ENCODE measurements at regions not wholly inside any gene's neighbourhood (a gene's known extent, or its start where the extent isn't known, plus 50 kb on each side); places are given as distances from the start of the nearest gene placed in this dataset.

DNA sequence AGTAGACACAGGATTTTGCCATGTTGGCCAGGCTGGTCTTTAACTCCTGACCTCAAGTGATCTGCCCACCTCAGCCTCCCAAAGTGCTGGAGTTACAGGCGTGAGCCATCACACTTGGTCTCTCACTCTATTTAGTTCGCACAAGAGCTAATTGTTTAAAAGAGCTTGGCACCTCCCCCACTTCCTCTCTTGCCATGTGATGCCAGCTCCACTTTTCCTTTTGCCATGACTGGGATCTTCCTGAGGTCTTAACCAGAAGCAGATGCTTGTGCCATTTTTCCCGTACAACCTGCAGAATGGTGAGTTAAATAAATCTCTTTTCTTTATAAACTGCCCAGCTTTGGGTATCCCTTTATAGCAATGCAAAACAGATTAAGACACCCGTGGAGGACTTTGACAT is 200.1 kb upstream of the FRMD6 start:
- Histone ChIP-seq H3K27me3 (ENCODE audit: control insufficient read depth, insufficient read depth, low read length, poor library complexity, severe bottlenecking) (no peaks in the 10 kb centered on the region), H3K27ac (ENCODE audit: insufficient read depth, low read depth, low read length, poor library complexity, severe bottlenecking) (no peak overlapping the region), H3K4me1 (ENCODE audit: control insufficient read depth, insufficient read depth, low read length) (no peaks in the 10 kb centered on the region), H3K9me3 (ENCODE audit: control insufficient read depth, low read length) (no peaks in the 10 kb centered on the region), H3K36me3 (ENCODE audit: control insufficient read depth, insufficient read depth, low read length) (no peaks in the 10 kb centered on the region), H3K4me3 (ENCODE audit: insufficient read depth, low read depth, low read length) (no peak overlapping the region)
- WGBS, 2 experiments, result 62 to 69% methylated on average over 4 of the region's 4 CpGs

- WGBS, 2 experiments, result 89 to 92% methylated on average over 8 of the region's 8 CpGs
- Histone ChIP-seq H3K27me3 (ENCODE audit: control insufficient read depth, insufficient read depth, low read length, poor library complexity, severe bottlenecking) (no peaks in the 10 kb centered on the region), H3K27ac (ENCODE audit: insufficient read depth, low read depth, low read length, poor library complexity, severe bottlenecking) (no peak overlapping the region), H3K36me3 (ENCODE audit: control insufficient read depth, insufficient read depth, low read length) (no peaks in the 10 kb centered on the region), H3K9me3 (ENCODE audit: control insufficient read depth, low read length) (no peaks in the 10 kb centered on the region), H3K4me1 (ENCODE audit: control insufficient read depth, insufficient read depth, low read length) (no peaks in the 10 kb centered on the region), H3K4me3 (ENCODE audit: insufficient read depth, low read depth, low read length) (no peak overlapping the region)
Measured at GRCh38 chr14:51453869-51454268, 197.8 kb upstream of the FRMD6 start.

DNA sequence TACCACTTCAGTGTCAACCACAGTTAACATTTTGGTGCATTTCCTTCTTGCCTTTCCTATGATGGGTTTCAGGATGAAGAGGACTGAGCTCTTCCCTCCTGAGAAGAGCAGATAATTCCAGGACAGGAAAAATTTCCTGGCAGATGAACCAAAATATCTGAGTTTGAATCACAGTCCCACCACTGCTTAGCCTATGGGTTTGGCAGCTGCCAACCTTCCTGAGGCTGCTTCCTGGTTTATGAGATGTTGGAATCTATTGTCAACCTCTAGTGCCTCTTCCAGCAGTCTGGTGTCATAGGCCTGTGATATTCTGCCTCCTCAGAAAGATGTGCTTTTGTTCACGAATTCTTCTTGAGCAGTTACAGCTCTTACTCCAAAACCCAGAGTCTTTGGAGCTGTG is 197.4 kb upstream of the FRMD6 start:
- Histone ChIP-seq H3K4me3 (ENCODE audit: insufficient read depth, low read depth, low read length) (no peak overlapping the region), H3K27ac (ENCODE audit: insufficient read depth, low read depth, low read length, poor library complexity, severe bottlenecking) (no peak overlapping the region), H3K27me3 (ENCODE audit: control insufficient read depth, insufficient read depth, low read length, poor library complexity, severe bottlenecking) (no peaks in the 10 kb centered on the region), H3K36me3 (ENCODE audit: control insufficient read depth, insufficient read depth, low read length) (no peaks in the 10 kb centered on the region), H3K9me3 (ENCODE audit: control insufficient read depth, low read length) (no peaks in the 10 kb centered on the region), H3K4me1 (ENCODE audit: control insufficient read depth, insufficient read depth, low read length) (no peaks in the 10 kb centered on the region)
- 95 to 100% methylated on average over 1 of the region's 1 CpG for WGBS, 2 experiments

DNA sequence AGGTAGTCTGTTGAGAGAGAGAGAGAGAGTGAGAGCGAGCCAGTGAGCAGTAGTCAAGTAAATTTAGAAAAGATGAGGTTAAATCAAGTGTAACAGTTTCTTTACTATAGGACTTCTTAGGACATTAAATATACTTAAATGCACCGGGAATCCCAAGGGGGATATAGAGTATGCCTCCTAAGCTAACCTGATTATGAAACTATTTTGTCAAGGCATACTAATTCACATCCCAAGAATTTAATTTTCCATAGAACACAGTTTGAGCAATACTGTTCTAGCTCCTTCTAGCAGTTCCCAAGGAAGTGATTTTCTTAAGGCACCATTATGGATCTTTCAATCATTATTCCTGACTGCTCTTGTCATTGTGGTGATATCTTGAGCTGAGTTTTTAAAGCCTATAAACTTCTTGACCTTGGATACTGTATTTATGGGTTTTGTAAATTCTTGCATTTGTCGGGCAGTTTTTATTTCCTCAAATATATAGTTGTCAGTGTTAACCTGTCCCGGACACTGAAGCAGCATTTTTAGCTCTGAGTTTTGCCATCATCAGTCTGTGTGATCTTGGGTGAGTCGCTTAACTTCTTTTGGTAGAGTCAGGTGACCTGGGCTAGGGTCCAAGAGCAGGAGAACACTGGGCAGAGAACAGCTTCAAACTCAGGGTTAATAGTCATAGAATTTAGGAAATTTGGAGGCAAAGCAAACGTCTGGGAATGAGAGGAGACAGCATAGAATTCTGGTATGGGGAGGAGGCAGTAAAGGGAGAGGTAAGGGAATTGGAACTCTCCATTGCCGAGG is 196.5 kb upstream of the FRMD6 start:
- Histone ChIP-seq H3K27ac (ENCODE audit: insufficient read depth, low read depth, low read length, poor library complexity, severe bottlenecking) (no peak overlapping the region), H3K4me3 (ENCODE audit: insufficient read depth, low read depth, low read length) (no peak overlapping the region), H3K9me3 (ENCODE audit: control insufficient read depth, low read length) (no peaks in the 10 kb centered on the region), H3K27me3 (ENCODE audit: control insufficient read depth, insufficient read depth, low read length, poor library complexity, severe bottlenecking) (no peaks in the 10 kb centered on the region), H3K4me1 (ENCODE audit: control insufficient read depth, insufficient read depth, low read length) (no peaks in the 10 kb centered on the region), H3K36me3 (ENCODE audit: control insufficient read depth, insufficient read depth, low read length) (no peaks in the 10 kb centered on the region)
- WGBS, 2 experiments, result 90% methylated on average over 6 to 7 of the region's 7 CpGs

GRCh38 chr14:51457843-51458562 is 193.7 kb upstream of the FRMD6 start:
- Histone ChIP-seq H3K27me3 (ENCODE audit: control insufficient read depth, insufficient read depth, low read length, poor library complexity, severe bottlenecking) (no peaks in the 10 kb centered on the region), H3K36me3 (ENCODE audit: control insufficient read depth, insufficient read depth, low read length) (no peaks in the 10 kb centered on the region), H3K4me1 (ENCODE audit: control insufficient read depth, insufficient read depth, low read length) (no peaks in the 10 kb centered on the region), H3K27ac (ENCODE audit: insufficient read depth, low read depth, low read length, poor library complexity, severe bottlenecking) (no peak overlapping the region), H3K9me3 (ENCODE audit: control insufficient read depth, low read length) (no peaks in the 10 kb centered on the region), H3K4me3 (ENCODE audit: insufficient read depth, low read depth, low read length) (no peak overlapping the region)
- 88% methylated on average over 1 of the region's 1 CpG; no CpG with 5 or more reads in 1 of the 2 experiments for WGBS, 2 experiments

DNA sequence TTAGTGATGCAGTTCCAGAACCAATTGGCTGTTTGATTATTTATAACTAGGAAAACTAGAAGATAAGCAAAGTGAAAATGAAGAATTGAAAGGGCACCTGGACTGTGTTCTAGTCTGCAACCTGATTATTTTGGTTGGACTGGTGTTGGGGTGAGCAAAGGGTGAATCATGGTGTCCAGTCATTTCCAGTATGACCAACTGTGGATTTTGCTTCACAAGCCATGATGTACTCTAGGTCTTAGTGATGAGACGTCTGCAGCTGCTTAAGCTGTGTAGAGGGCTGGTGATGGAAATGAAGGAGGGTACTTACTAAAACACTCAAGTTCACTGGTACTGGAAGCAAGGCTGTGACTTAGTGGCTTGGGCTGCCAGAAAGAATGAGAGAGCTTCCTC is 193.2 kb upstream of the FRMD6 start:
- Histone ChIP-seq H3K4me3 (ENCODE audit: insufficient read depth, low read depth, low read length) (no peak overlapping the region), H3K4me1 (ENCODE audit: control insufficient read depth, insufficient read depth, low read length) (no peaks in the 10 kb centered on the region), H3K9me3 (ENCODE audit: control insufficient read depth, low read length) (no peaks in the 10 kb centered on the region), H3K27ac (ENCODE audit: insufficient read depth, low read depth, low read length, poor library complexity, severe bottlenecking) (no peak overlapping the region), H3K36me3 (ENCODE audit: control insufficient read depth, insufficient read depth, low read length) (no peaks in the 10 kb centered on the region), H3K27me3 (ENCODE audit: control insufficient read depth, insufficient read depth, low read length, poor library complexity, severe bottlenecking) (no peaks in the 10 kb centered on the region)
- 89 to 96% methylated on average over 1 of the region's 1 CpG for WGBS, 2 experiments

- H3K27ac ChIP-seq (ENCODE audit: insufficient read depth, low read depth, low read length, poor library complexity, severe bottlenecking), result no peak overlapping the region
- H3K27me3 ChIP-seq (ENCODE audit: control insufficient read depth, insufficient read depth, low read length, poor library complexity, severe bottlenecking), result no peaks in the 10 kb centered on the region
- H3K36me3 ChIP-seq (ENCODE audit: control insufficient read depth, insufficient read depth, low read length), result no peaks in the 10 kb centered on the region
- 91 to 100% methylated on average over 1 of the region's 1 CpG for WGBS, 2 experiments
- H3K9me3 ChIP-seq (ENCODE audit: control insufficient read depth, low read length), result no peaks in the 10 kb centered on the region
- no peak overlapping the region for H3K4me3 ChIP-seq (ENCODE audit: insufficient read depth, low read depth, low read length)
- no peaks in the 10 kb centered on the region for H3K4me1 ChIP-seq (ENCODE audit: control insufficient read depth, insufficient read depth, low read length)
Measured at GRCh38 chr14:51460011-51460410, 191.7 kb upstream of the FRMD6 start.

DNA sequence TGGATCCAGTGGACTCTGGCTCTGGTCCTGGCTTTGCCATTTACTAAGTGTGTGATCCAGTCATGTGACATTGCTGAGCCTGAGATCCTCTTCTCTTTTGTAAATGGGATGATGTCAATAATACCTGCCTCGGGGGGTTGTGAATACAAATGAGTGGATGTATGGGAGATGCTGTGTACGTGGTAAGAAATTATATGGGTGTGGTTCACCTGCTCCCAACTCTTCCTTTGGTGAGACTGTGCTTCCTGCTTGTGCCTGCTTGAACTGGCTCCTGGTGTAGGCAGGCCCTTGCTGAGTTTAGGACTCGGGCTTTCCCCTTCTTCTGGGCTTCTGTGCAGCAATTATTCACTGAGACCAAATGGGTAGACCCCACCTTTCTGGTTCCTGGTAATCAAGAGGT is 189.5 kb upstream of the FRMD6 start:
- no peaks in the 10 kb centered on the region for H3K4me1 ChIP-seq (ENCODE audit: control insufficient read depth, insufficient read depth, low read length)
- WGBS, 2 experiments, result 74 to 86% methylated on average over 3 of the region's 3 CpGs

GRCh38 chr14:51462706-51463105 is 189.0 kb upstream of the FRMD6 start:
- Histone ChIP-seq H3K27me3 (ENCODE audit: control insufficient read depth, insufficient read depth, low read length, poor library complexity, severe bottlenecking) (no peaks in the 10 kb centered on the region), H3K4me3 (ENCODE audit: insufficient read depth, low read depth, low read length) (no peak overlapping the region), H3K4me1 (ENCODE audit: control insufficient read depth, insufficient read depth, low read length) (no peaks in the 10 kb centered on the region), H3K9me3 (ENCODE audit: control insufficient read depth, low read length) (no peaks in the 10 kb centered on the region), H3K27ac (ENCODE audit: insufficient read depth, low read depth, low read length, poor library complexity, severe bottlenecking) (no peak overlapping the region), H3K36me3 (ENCODE audit: control insufficient read depth, insufficient read depth, low read length) (no peaks in the 10 kb centered on the region)

More for the DNA sequence above, 189.5 kb upstream of the FRMD6 start:
- no peak overlapping the region for H3K27ac ChIP-seq (ENCODE audit: insufficient read depth, low read depth, low read length, poor library complexity, severe bottlenecking)
- no peaks in the 10 kb centered on the region for H3K36me3 ChIP-seq (ENCODE audit: control insufficient read depth, insufficient read depth, low read length)
- no peak overlapping the region for H3K4me3 ChIP-seq (ENCODE audit: insufficient read depth, low read depth, low read length)
- H3K9me3 ChIP-seq (ENCODE audit: control insufficient read depth, low read length), result no peaks in the 10 kb centered on the region
- H3K27me3 ChIP-seq (ENCODE audit: control insufficient read depth, insufficient read depth, low read length, poor library complexity, severe bottlenecking), result no peaks in the 10 kb centered on the region

- no peak overlapping the region for H3K4me3 ChIP-seq (ENCODE audit: insufficient read depth, low read depth, low read length)
- no peaks in the 10 kb centered on the region for H3K4me1 ChIP-seq (ENCODE audit: control insufficient read depth, insufficient read depth, low read length)
- WGBS, 2 experiments, result 93 to 97% methylated on average over 1 of the region's 1 CpG
- no peaks in the 10 kb centered on the region for H3K9me3 ChIP-seq (ENCODE audit: control insufficient read depth, low read length)
- no peaks in the 10 kb centered on the region for H3K36me3 ChIP-seq (ENCODE audit: control insufficient read depth, insufficient read depth, low read length)
- no peak overlapping the region for H3K27ac ChIP-seq (ENCODE audit: insufficient read depth, low read depth, low read length, poor library complexity, severe bottlenecking)
- no peaks in the 10 kb centered on the region for H3K27me3 ChIP-seq (ENCODE audit: control insufficient read depth, insufficient read depth, low read length, poor library complexity, severe bottlenecking)
Measured at GRCh38 chr14:51463461-51463860, 188.2 kb upstream of the FRMD6 start.

Measured in ectodermal cell (in vitro differentiated cells).